GM21447 (cell line): ENCODE measurements at regions not wholly inside any gene's neighbourhood (a gene's known extent, or its start where the extent isn't known, plus 50 kb on each side); places are given as distances from the start of the nearest gene placed in this dataset.
"Not testable (repeated sequence)": the region's sequence is repeated elsewhere in the genome, so short reads cannot be mapped to it uniquely, and the experiment has no call there.

Experiments
- ATAC-seq: cut with Tn5 transposase; IDR thresholded peaks from one replicate; pipeline ENCODE4 v1.9.1; 2021; ENCODE audit not compliant: unreplicated experiment

GRCh38 chr2:16999347-17000183, 333.9 kb upstream of the CYRIA start:
- no peak for ATAC-seq

- no peak for ATAC-seq
Observed at GRCh38 chr2:16978301-16978700, 312.7 kb upstream of the CYRIA start.

- no peak for ATAC-seq
Observed at GRCh38 chr2:16974688-16975087, 309.1 kb upstream of the CYRIA start.

GRCh38 chr2:16973586-16974286, 308.1 kb upstream of the CYRIA start:
- no peak for ATAC-seq

GRCh38 chr2:16972276-16972675, 306.6 kb upstream of the CYRIA start:
- no peak for ATAC-seq

GRCh38 chr2:16971722-16972234, 306.1 kb upstream of the CYRIA start:
- no peak for ATAC-seq

GRCh38 chr2:16970948-16971347, 305.3 kb upstream of the CYRIA start:
- not testable (repeated sequence) for ATAC-seq

- no peak for ATAC-seq
Observed at GRCh38 chr2:16962505-16962904, 296.9 kb upstream of the CYRIA start.

GRCh38 chr2:16960579-16960978, 294.9 kb upstream of the CYRIA start:
- ATAC-seq = no peak

- no peak for ATAC-seq
Observed at GRCh38 chr2:16958266-16958665, 292.6 kb upstream of the CYRIA start.

GRCh38 chr2:16952805-16953204, 287.2 kb upstream of the CYRIA start:
- ATAC-seq = no peak

- no peak for ATAC-seq
Observed at GRCh38 chr2:16952368-16952767, 286.7 kb upstream of the CYRIA start.

GRCh38 chr2:16950436-16950835, 284.8 kb upstream of the CYRIA start:
- no peak for ATAC-seq

GRCh38 chr2:16948710-16949109, 283.1 kb upstream of the CYRIA start:
- no peak for ATAC-seq

- no peak for ATAC-seq
Observed at GRCh38 chr2:16948053-16948452, 282.4 kb upstream of the CYRIA start.

GRCh38 chr2:16943279-16943958, 277.8 kb upstream of the CYRIA start:
- ATAC-seq = no peak

- ATAC-seq = no peak
Observed at GRCh38 chr2:16940214-16940613, 274.6 kb upstream of the CYRIA start.

GRCh38 chr2:16939771-16940170, 274.1 kb upstream of the CYRIA start:
- ATAC-seq = no peak

- ATAC-seq = no peak
Observed at GRCh38 chr2:16933355-16933754, 267.7 kb upstream of the CYRIA start.

GRCh38 chr2:16932826-16933225, 267.2 kb upstream of the CYRIA start:
- no peak for ATAC-seq

- ATAC-seq = no peak
Observed at GRCh38 chr2:16931441-16931840, 265.8 kb upstream of the CYRIA start.

GRCh38 chr2:16927398-16927797, 261.8 kb upstream of the CYRIA start:
- ATAC-seq = no peak
